ENCODE measurements at regions not wholly inside any gene's neighbourhood (a gene's known extent, or its start where the extent isn't known, plus 50 kb on each side); places are given as distances from the start of the nearest gene placed in this dataset.
"Not testable (repeated sequence)": the region's sequence is repeated elsewhere in the genome, so short reads cannot be mapped to it uniquely, and the experiment has no call there.

GRCh38 chr10:63929831-63930467 is 408.7 kb downstream of the REEP3 start:
- no peak for FAIRE-seq

GRCh38 chr10:63930584-63930983 is 409.4 kb downstream of the REEP3 start:
- no peak for FAIRE-seq

- no peak for FAIRE-seq
Measured at GRCh38 chr10:63935705-63936104, 414.5 kb downstream of the REEP3 start.

GRCh38 chr10:63940277-63940922 is 419.2 kb downstream of the REEP3 start:
- FAIRE-seq: no peak

- FAIRE-seq: peak; percentile 89
Measured at GRCh38 chr10:63964406-63964805, 443.2 kb downstream of the REEP3 start.

GRCh38 chr10:63965846-63966245 is 444.6 kb downstream of the REEP3 start:
- no peak for FAIRE-seq

GRCh38 chr10:63972949-63973827 is 452.0 kb downstream of the REEP3 start:
- no peak for FAIRE-seq

- FAIRE-seq: no peak
Measured at GRCh38 chr10:63976538-63976937, 455.3 kb downstream of the REEP3 start.

- peak; percentile 30 for FAIRE-seq
Measured at GRCh38 chr10:63977329-63977923, 456.2 kb downstream of the REEP3 start.

GRCh38 chr10:63980870-63981269 is 459.7 kb downstream of the REEP3 start:
- FAIRE-seq: not testable (repeated sequence)

GRCh38 chr10:63984061-63984460 is 462.9 kb downstream of the REEP3 start:
- FAIRE-seq: not testable (repeated sequence)

- no peak for FAIRE-seq
Measured at GRCh38 chr10:63986536-63986935, 465.3 kb downstream of the REEP3 start.

GRCh38 chr10:63987212-63987611 is 466.0 kb downstream of the REEP3 start:
- no peak for FAIRE-seq

GRCh38 chr10:63994371-63994770 is 473.2 kb downstream of the REEP3 start:
- no peak for FAIRE-seq

- no peak for FAIRE-seq
Measured at GRCh38 chr10:64007157-64007556, 486.0 kb downstream of the REEP3 start.

GRCh38 chr10:64010711-64011110 is 489.5 kb downstream of the REEP3 start:
- FAIRE-seq: no peak

- FAIRE-seq: no peak
Measured at GRCh38 chr10:64011912-64012714, 490.9 kb downstream of the REEP3 start.

- FAIRE-seq: no peak
Measured at GRCh38 chr10:64014281-64014680, 493.1 kb downstream of the REEP3 start.

- FAIRE-seq: no peak
Measured at GRCh38 chr10:64023926-64024470, 502.8 kb downstream of the REEP3 start.

GRCh38 chr10:64033711-64034110 is 512.5 kb downstream of the REEP3 start:
- no peak for FAIRE-seq

- no peak for FAIRE-seq
Measured at GRCh38 chr10:64036321-64036930, 515.2 kb downstream of the REEP3 start.

All from islet of Langerhans (tissue), 1 donor.